Breast epithelium (tissue), 4 donors: ENCODE measurements at regions not wholly inside any gene's neighbourhood (a gene's known extent, or its start where the extent isn't known, plus 50 kb on each side); places are given as distances from the start of the nearest gene placed in this dataset.

ENCODE experiments used
- DNase-seq, 2 donors: peaks; one replicate each; pipeline ENCODE4 v3.0.0-alpha.2; 2019; ENCODE audit warnings: low spot score in 2 of 2
- H3K27ac ChIP-seq, 2 donors: fragments of 200-600 bp; sonication (generic) in 1 of 2; one replicate each; pipeline ENCODE4 v1.5.1; 2016 to 2019; ENCODE audit warnings: mild to moderate bottlenecking in 1 of 2
- H3K27me3 ChIP-seq, 2 donors: fragments of 200-600 bp; sonication (generic) in 1 of 2; one replicate each; pipeline versions ENCODE4 v1.5.1 to v1.6.0; 2017 to 2019; ENCODE audit warnings: control low read depth in 1 of 2, mild to moderate bottlenecking in 1 of 2
- H3K36me3 ChIP-seq: fragments of 200-600 bp; one replicate; pipeline ENCODE4 v1.5.1; 2019
- H3K4me1 ChIP-seq, 2 donors: fragments of 200-600 bp; sonication (generic); one replicate each; pipeline ENCODE4 v1.5.1; 2016 to 2019; ENCODE audit warnings: control low read depth in 1 of 2
- H3K4me3 ChIP-seq, 3 donors: fragments of 200-600 bp; sonication (generic); 1 replicate in 2 of 3; 2 replicates in 1 of 3; pipeline ENCODE4 v1.5.1; 2016 to 2019; ENCODE audit warnings: mild to moderate bottlenecking in 3 of 3, moderate library complexity in 2 of 3
- H3K9me3 ChIP-seq, 2 donors: fragments of 200-600 bp; sonication (generic) in 1 of 2; one replicate each; pipeline ENCODE4 v1.5.1; 2016 to 2019; ENCODE audit warnings: control low read depth in 1 of 2
- CTCF ChIP-seq, 3 donors: fragments of 450-650 bp; IDR thresholded peaks; one replicate each; pipeline ENCODE4 v1.5.1; 2016 to 2017; ENCODE audit warnings: antibody characterized with exemption in 3 of 3, mild to moderate bottlenecking in 3 of 3, moderate library complexity in 3 of 3
- POLR2A ChIP-seq: fragments of 450-650 bp; IDR thresholded peaks from one replicate; pipeline ENCODE4 v1.6.1; 2016; ENCODE audit warnings: antibody characterized with exemption, mild to moderate bottlenecking, moderate library complexity
- POLR2AphosphoS5 ChIP-seq, 3 donors: sonication (generic); formaldehyde crosslinking; IDR thresholded peaks; one replicate each; pipeline ENCODE4 v1.6.1; 2017; ENCODE audit warnings: antibody characterized with exemption in 3 of 3
- intact Hi-C: fragments of 100-400 bp; cut with DNase I; formaldehyde crosslinking; loops from one replicate; pipeline ENCODE4 v1.15.1; 2023; ENCODE audit warnings: low total_unique reads

- Histone ChIP-seq H3K9me3 (peaks cover 0 to 6% of the 10 kb centered on the region in 2 donors), H3K36me3 (no peaks in the 10 kb centered on the region), H3K4me3 (no peak overlapping the region), H3K27me3 (peaks cover 0 to 9% of the 10 kb centered on the region in 2 donors), H3K27ac (no peak overlapping the region), H3K4me1 (no peaks in the 10 kb centered on the region)
- no peak for TF ChIP-seq POLR2A
- TF ChIP-seq CTCF (IDR thresholded peaks at IDR 0.05), result no peak
- no peak for TF ChIP-seq POLR2AphosphoS5 (IDR thresholded peaks at IDR 0.05)
- intact Hi-C loops, result no loop called here
- no peak for DNase-seq
Observed at GRCh38 chrX:9390121-9390520, 74.7 kb upstream of the TBL1X start.

- peaks cover 0 to 9% of the 10 kb centered on the region in 2 donors for H3K27me3 ChIP-seq
- no peak for DNase-seq
- intact Hi-C loops, result no loop called here
- H3K36me3 ChIP-seq, result no peaks in the 10 kb centered on the region
- TF ChIP-seq CTCF (IDR thresholded peaks at IDR 0.05) (no peak), POLR2A (no peak)
- H3K27ac ChIP-seq, result no peak overlapping the region
- H3K4me3 ChIP-seq, result no peak overlapping the region
- H3K9me3 ChIP-seq, result peaks cover 0 to 6% of the 10 kb centered on the region in 2 donors
- H3K4me1 ChIP-seq, result no peaks in the 10 kb centered on the region
Observed at GRCh38 chrX:9390693-9391368, 74.0 kb upstream of the TBL1X start.

- H3K9me3 ChIP-seq, result peaks cover 0 to 6% of the 10 kb centered on the region in 2 donors
- H3K27ac ChIP-seq, result no peak overlapping the region
- TF ChIP-seq POLR2A, result no peak
- TF ChIP-seq CTCF (IDR thresholded peaks at IDR 0.05), result no peak
- TF ChIP-seq POLR2AphosphoS5 (IDR thresholded peaks at IDR 0.05), result no peak
- no peak for DNase-seq
- H3K27me3 ChIP-seq, result peaks cover 0 to 9% of the 10 kb centered on the region in 2 donors
- H3K36me3 ChIP-seq, result no peaks in the 10 kb centered on the region
- H3K4me3 ChIP-seq, result no peak overlapping the region
- H3K4me1 ChIP-seq, result no peaks in the 10 kb centered on the region
- intact Hi-C loops, result no loop called here
Observed at GRCh38 chrX:9392445-9392844, 72.4 kb upstream of the TBL1X start.

- no peaks in the 10 kb centered on the region for H3K4me1 ChIP-seq
- DNase-seq, result no peak
- peaks cover 0 to 9% of the 10 kb centered on the region in 2 donors for H3K27me3 ChIP-seq
- H3K36me3 ChIP-seq, result no peaks in the 10 kb centered on the region
- TF ChIP-seq POLR2A, result no peak
- no peak for TF ChIP-seq POLR2AphosphoS5 (IDR thresholded peaks at IDR 0.05)
- no peak overlapping the region for H3K4me3 ChIP-seq
- H3K27ac ChIP-seq, result no peak overlapping the region
- intact Hi-C loops, result no loop called here
- H3K9me3 ChIP-seq, result peaks cover 0 to 6% of the 10 kb centered on the region in 2 donors
Observed at GRCh38 chrX:9393571-9393970, 71.3 kb upstream of the TBL1X start.

- no peak for DNase-seq
- intact Hi-C loops, result no loop called here
- Histone ChIP-seq H3K4me1 (no peaks in the 10 kb centered on the region), H3K36me3 (no peaks in the 10 kb centered on the region), H3K27ac (no peak overlapping the region), H3K4me3 (no peak overlapping the region), H3K27me3 (peaks cover 0 to 9% of the 10 kb centered on the region in 2 donors), H3K9me3 (peaks cover 0 to 6% of the 10 kb centered on the region in 2 donors)
- TF ChIP-seq POLR2A, result no peak
- no peak for TF ChIP-seq POLR2AphosphoS5 (IDR thresholded peaks at IDR 0.05)
- TF ChIP-seq CTCF (IDR thresholded peaks at IDR 0.05), result no peak
Observed at GRCh38 chrX:9394212-9394611, 70.6 kb upstream of the TBL1X start.
